ENCODE measurements at regions not wholly inside any gene's neighbourhood (a gene's known extent, or its start where the extent isn't known, plus 50 kb on each side); places are given as distances from the start of the nearest gene placed in this dataset.

DNA sequence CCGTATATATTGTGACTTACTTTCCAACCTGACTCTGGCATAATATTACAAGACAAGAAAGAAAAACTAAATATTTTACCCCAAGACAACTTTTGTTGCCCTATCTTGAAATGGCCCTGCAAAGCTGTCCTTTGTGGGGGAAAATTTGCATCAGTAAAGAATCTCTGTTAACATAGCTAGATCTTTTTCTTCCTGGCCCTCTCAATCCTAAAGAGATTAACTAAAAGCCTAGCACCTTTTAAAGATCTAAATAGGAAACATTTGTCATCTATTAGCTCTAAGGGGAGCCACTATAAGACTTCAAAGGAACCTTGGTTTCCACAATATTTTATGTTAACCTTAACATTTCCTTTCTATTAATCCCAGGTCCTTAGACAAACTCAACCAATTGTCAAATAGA is 199.0 kb upstream of the SLITRK3 start:
- Histone ChIP-seq H3K4me3 (replicated peaks in 1 of 2; ENCODE audit: low read depth in 1 of 2, low read length in 2 of 2) (no peak overlapping the region), H3K36me3 (ENCODE audit: control insufficient read depth in 1 of 2, insufficient read depth in 2 of 2, low read length in 2 of 2) (no peaks in the 10 kb centered on the region), H3K9me3 (ENCODE audit: control insufficient read depth in 1 of 2, insufficient read depth in 1 of 2, low read depth in 1 of 2, low read length in 2 of 2) (no peaks in the 10 kb centered on the region), H3K9me2 (ENCODE audit: insufficient read depth) (no peaks in the 10 kb centered on the region), H2AFZ (ENCODE audit: low read depth, low read length, poor library complexity, severe bottlenecking) (no peak overlapping the region), H3K9ac (ENCODE audit: low read length) (no peak overlapping the region), H4K20me1 (ENCODE audit: insufficient read depth) (no peaks in the 10 kb centered on the region), H3K4me1 (ENCODE audit: control insufficient read depth in 1 of 2, insufficient read depth in 2 of 2, low read length in 2 of 2) (no peaks in the 10 kb centered on the region), H3K4me2 (ENCODE audit: low read length) (no peak overlapping the region), H3K27me3 (ENCODE audit: insufficient read depth, low read length) (no peaks in the 10 kb centered on the region), H3K79me2 (ENCODE audit: insufficient read depth, low read length) (no peaks in the 10 kb centered on the region), H3K27ac (ENCODE audit: low read depth, low read length) (no peak overlapping the region)
- POLR2A ChIA-PET: no interaction called here
- ATAC-seq: no peak
- DNase-seq (ENCODE audit: low read depth, low spot score): no peak
- TF ChIP-seq ELF1 (IDR thresholded peaks at IDR 0.05; ENCODE audit: borderline replicate concordance, low read depth) (no peak), YY1 (IDR thresholded peaks at IDR 0.05; ENCODE audit: extremely low read depth, insufficient replicate concordance, low read depth, low read length) (no peak), TCF7L2 (IDR thresholded peaks at IDR 0.05; ENCODE audit: borderline replicate concordance, extremely low read depth, insufficient read depth, insufficient read length) (no peak), ZNF274 (IDR thresholded peaks at IDR 0.05; ENCODE audit: low read depth, low read length) (no peak), RAD21 (IDR thresholded peaks at IDR 0.05; ENCODE audit: low read depth) (no peak), EGR1 (IDR thresholded peaks at IDR 0.05; ENCODE audit: low read depth) (no peak), ZFX (IDR thresholded peaks at IDR 0.05) (no peak), EZH2phosphoT487 (IDR thresholded peaks at IDR 0.05; ENCODE audit: borderline replicate concordance) (no peak), CEBPB (IDR thresholded peaks at IDR 0.05; ENCODE audit: low read depth) (no peak), POLR2AphosphoS5 (IDR thresholded peaks at IDR 0.05; ENCODE audit: low read depth, low read length) (no peak), POLR2A (IDR thresholded peaks at IDR 0.05; ENCODE audit: borderline replicate concordance, extremely low read depth, insufficient read depth, insufficient read length) (no peak), CBX3 (IDR thresholded peaks at IDR 0.05; ENCODE audit: low read depth) (no peak), EZH2 (IDR thresholded peaks at IDR 0.05) (no peak), FOSL1 (IDR thresholded peaks at IDR 0.05; ENCODE audit: low read depth) (no peak), SRF (IDR thresholded peaks at IDR 0.05; ENCODE audit: low read depth) (no peak)
- TF ChIP-seq, protein P1, sequence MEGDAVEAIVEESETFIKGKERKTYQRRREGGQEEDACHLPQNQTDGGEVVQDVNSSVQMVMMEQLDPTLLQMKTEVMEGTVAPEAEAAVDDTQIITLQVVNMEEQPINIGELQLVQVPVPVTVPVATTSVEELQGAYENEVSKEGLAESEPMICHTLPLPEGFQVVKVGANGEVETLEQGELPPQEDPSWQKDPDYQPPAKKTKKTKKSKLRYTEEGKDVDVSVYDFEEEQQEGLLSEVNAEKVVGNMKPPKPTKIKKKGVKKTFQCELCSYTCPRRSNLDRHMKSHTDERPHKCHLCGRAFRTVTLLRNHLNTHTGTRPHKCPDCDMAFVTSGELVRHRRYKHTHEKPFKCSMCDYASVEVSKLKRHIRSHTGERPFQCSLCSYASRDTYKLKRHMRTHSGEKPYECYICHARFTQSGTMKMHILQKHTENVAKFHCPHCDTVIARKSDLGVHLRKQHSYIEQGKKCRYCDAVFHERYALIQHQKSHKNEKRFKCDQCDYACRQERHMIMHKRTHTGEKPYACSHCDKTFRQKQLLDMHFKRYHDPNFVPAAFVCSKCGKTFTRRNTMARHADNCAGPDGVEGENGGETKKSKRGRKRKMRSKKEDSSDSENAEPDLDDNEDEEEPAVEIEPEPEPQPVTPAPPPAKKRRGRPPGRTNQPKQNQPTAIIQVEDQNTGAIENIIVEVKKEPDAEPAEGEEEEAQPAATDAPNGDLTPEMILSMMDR (IDR thresholded peaks at IDR 0.05 in 2 of 3, conservative IDR thresholded peaks at IDR 0.05 in 1 of 3; ENCODE audit: borderline replicate concordance in 1 of 3, insufficient read depth in 1 of 3, low read depth in 2 of 3, low read length in 2 of 3): no peak
- TF ChIP-seq, protein P2, sequence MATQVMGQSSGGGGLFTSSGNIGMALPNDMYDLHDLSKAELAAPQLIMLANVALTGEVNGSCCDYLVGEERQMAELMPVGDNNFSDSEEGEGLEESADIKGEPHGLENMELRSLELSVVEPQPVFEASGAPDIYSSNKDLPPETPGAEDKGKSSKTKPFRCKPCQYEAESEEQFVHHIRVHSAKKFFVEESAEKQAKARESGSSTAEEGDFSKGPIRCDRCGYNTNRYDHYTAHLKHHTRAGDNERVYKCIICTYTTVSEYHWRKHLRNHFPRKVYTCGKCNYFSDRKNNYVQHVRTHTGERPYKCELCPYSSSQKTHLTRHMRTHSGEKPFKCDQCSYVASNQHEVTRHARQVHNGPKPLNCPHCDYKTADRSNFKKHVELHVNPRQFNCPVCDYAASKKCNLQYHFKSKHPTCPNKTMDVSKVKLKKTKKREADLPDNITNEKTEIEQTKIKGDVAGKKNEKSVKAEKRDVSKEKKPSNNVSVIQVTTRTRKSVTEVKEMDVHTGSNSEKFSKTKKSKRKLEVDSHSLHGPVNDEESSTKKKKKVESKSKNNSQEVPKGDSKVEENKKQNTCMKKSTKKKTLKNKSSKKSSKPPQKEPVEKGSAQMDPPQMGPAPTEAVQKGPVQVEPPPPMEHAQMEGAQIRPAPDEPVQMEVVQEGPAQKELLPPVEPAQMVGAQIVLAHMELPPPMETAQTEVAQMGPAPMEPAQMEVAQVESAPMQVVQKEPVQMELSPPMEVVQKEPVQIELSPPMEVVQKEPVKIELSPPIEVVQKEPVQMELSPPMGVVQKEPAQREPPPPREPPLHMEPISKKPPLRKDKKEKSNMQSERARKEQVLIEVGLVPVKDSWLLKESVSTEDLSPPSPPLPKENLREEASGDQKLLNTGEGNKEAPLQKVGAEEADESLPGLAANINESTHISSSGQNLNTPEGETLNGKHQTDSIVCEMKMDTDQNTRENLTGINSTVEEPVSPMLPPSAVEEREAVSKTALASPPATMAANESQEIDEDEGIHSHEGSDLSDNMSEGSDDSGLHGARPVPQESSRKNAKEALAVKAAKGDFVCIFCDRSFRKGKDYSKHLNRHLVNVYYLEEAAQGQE (IDR thresholded peaks at IDR 0.05; ENCODE audit: low read depth): no peak
- TF ChIP-seq, protein P3, sequence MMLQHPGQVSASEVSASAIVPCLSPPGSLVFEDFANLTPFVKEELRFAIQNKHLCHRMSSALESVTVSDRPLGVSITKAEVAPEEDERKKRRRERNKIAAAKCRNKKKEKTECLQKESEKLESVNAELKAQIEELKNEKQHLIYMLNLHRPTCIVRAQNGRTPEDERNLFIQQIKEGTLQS (IDR thresholded peaks at IDR 0.05): no peak
- no TSS peak for BruUV-seq (replicated peaks)
- intact Hi-C loops (cut with micrococcal nuclease): no loop called here
- RAD21 ChIA-PET (ENCODE audit: low non-redundant PET in 1 of 2, low total read pairs in 2 of 2, uncharacterized antibody in 2 of 2, unreplicated experiment in 2 of 2): no interaction called here
- CTCF ChIA-PET: no interaction called here
